ENCODE measurements at regions not wholly inside any gene's neighbourhood (a gene's known extent, or its start where the extent isn't known, plus 50 kb on each side); places are given as distances from the start of the nearest gene placed in this dataset.

DNA sequence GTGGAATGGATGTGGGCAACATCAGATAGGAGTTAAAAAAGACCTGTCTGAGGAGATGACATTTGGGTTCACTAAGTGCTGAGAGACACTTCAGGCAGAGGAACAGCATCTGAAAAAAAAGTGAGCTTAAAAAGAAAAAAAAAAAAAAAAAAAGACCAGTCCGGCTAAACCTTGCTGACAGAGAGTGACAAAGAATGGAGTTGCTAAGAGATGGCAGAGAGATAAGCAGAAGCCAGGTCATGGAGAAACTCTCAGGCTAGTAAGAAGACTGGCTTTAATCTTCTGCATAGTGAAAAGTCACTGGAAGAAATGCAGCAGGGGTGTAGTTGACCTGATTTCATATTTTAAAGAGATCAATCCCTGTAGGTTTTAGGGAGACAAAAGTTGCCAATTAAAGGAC, 711.1 kb upstream of the SEMA3D start:
- no peak overlapping the region for H3K27ac ChIP-seq (ENCODE audit: extremely low read depth, low read depth, low read length)
- H3K79me2 ChIP-seq (ENCODE audit: control insufficient read depth, insufficient read depth, low read length): no peaks in the 10 kb centered on the region
- H3K4me2 ChIP-seq (ENCODE audit: insufficient read depth, low read length): no peak overlapping the region
- H3K9me1 ChIP-seq (ENCODE audit: control insufficient read depth, insufficient read depth, low read length): no peaks in the 10 kb centered on the region
- H3K4me3 ChIP-seq: no peak overlapping the region
- H3K9me3 ChIP-seq (replicated peaks; ENCODE audit: control insufficient read depth, insufficient read depth, low read depth, low read length): no peaks in the 10 kb centered on the region
- H3K27me3 ChIP-seq (ENCODE audit: control insufficient read depth in 2 of 2, insufficient read depth in 2 of 2, low read length in 2 of 2): no peaks in the 10 kb centered on the region
- CTCF ChIA-PET (ENCODE audit: low intra/inter-chr PET ratio): no interaction called here
- POLR2A ChIA-PET: no interaction called here
- intact Hi-C loops (cut with micrococcal nuclease) (no loop called here), in situ Hi-C loops (cut with MboI) (no loop called here)
- H2AFZ ChIP-seq (ENCODE audit: low read depth, low read length): no peak overlapping the region
- DNase-seq (ENCODE audit: extremely low read depth in 1 of 4, low spot score in 3 of 4) (no peak), ATAC-seq (no peak), FAIRE-seq (no peak)
- no peaks in the 10 kb centered on the region for H3K36me3 ChIP-seq (ENCODE audit: control insufficient read depth, insufficient read depth, low read length)
- H3K4me1 ChIP-seq (replicated peaks in 1 of 2; ENCODE audit: control insufficient read depth in 2 of 2, insufficient read depth in 2 of 2, low read length in 2 of 2): no peaks in the 10 kb centered on the region
- WGBS (ENCODE audit: insufficient coverage, low coverage, missing lambda C conversion rate): 0% methylated on average over 1 of the region's 1 CpG
- BruUV-seq (replicated peaks): no TSS peak
- no peak overlapping the region for H3K9ac ChIP-seq (ENCODE audit: insufficient read depth in 1 of 2, low read depth in 2 of 2, low read length in 2 of 2)
- no peaks in the 10 kb centered on the region for H4K20me1 ChIP-seq (replicated peaks; ENCODE audit: control insufficient read depth, insufficient read depth, low read length)
- TF ChIP-seq NFATC3 (IDR thresholded peaks at IDR 0.05) (no peak), NCOA1 (IDR thresholded peaks at IDR 0.05; ENCODE audit: low read depth) (no peak)

DNA sequence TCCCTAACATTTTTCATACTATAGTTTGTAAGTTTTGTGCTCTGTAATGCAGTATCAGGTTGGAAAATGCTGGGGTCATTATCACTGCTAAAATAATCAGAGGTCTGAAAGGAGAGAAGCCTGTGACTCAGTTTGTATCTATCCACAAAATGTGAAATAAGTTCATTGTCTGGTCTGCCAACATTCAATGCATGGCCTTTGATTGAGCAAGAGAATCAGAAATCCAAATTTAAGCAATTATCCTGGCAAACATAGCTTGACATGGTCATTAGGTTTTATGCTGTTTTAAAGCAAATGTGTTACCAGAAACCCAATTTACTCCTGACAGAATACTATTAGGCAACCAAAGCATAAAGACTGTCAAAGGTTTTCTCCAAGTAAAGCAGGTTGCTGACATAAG, 709.7 kb upstream of the SEMA3D start:
- no peak for FAIRE-seq
- H3K4me3 ChIP-seq: no peak overlapping the region
- ChIA-PET CTCF (ENCODE audit: low intra/inter-chr PET ratio) (interaction anchor here (0.7 kb wide), 1 partner anchor 1965 kb away, joined by 3 read pairs; no protein-coding TSS in a partner anchor), POLR2A (no interaction called here)
- no peak for DNase-seq (ENCODE audit: extremely low read depth in 1 of 4, low spot score in 3 of 4)
- H3K27ac ChIP-seq (ENCODE audit: extremely low read depth, low read depth, low read length): no peak overlapping the region
- H3K9me3 ChIP-seq (replicated peaks; ENCODE audit: control insufficient read depth, insufficient read depth, low read depth, low read length): no peaks in the 10 kb centered on the region
- no peaks in the 10 kb centered on the region for H3K79me2 ChIP-seq (ENCODE audit: control insufficient read depth, insufficient read depth, low read length)
- no peak overlapping the region for H2AFZ ChIP-seq (ENCODE audit: low read depth, low read length)
- TF ChIP-seq KAT2B (IDR thresholded peaks at IDR 0.05; ENCODE audit: low read depth, low read length): no peak
- no peak for TF ChIP-seq RFX7 (CRISPR knock-in tag; IDR thresholded peaks at IDR 0.05)
- no peak for TF ChIP-seq ZNF347 (CRISPR knock-in tag; IDR thresholded peaks at IDR 0.05; ENCODE audit: low read depth)
- TF ChIP-seq TARDBP (IDR thresholded peaks at IDR 0.05): no peak
- no peak for TF ChIP-seq ZNF785 (CRISPR knock-in tag; IDR thresholded peaks at IDR 0.05)
- TF ChIP-seq CBFA2T2 (conservative IDR thresholded peaks at IDR 0.05): no peak
- no peak for TF ChIP-seq ZNF561 (CRISPR knock-in tag; conservative IDR thresholded peaks at IDR 0.05)
- TF ChIP-seq JUND (IDR thresholded peaks at IDR 0.05; ENCODE audit: borderline replicate concordance, low read depth, low read length): no peak
- no peak for TF ChIP-seq JUND (tag; IDR thresholded peaks at IDR 0.05; ENCODE audit: borderline replicate concordance, low read depth, low read length)
- TF ChIP-seq, protein P1, sequence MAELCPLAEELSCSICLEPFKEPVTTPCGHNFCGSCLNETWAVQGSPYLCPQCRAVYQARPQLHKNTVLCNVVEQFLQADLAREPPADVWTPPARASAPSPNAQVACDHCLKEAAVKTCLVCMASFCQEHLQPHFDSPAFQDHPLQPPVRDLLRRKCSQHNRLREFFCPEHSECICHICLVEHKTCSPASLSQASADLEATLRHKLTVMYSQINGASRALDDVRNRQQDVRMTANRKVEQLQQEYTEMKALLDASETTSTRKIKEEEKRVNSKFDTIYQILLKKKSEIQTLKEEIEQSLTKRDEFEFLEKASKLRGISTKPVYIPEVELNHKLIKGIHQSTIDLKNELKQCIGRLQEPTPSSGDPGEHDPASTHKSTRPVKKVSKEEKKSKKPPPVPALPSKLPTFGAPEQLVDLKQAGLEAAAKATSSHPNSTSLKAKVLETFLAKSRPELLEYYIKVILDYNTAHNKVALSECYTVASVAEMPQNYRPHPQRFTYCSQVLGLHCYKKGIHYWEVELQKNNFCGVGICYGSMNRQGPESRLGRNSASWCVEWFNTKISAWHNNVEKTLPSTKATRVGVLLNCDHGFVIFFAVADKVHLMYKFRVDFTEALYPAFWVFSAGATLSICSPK (IDR thresholded peaks at IDR 0.05; ENCODE audit: borderline replicate concordance): no peak
- TF ChIP-seq, protein P2, sequence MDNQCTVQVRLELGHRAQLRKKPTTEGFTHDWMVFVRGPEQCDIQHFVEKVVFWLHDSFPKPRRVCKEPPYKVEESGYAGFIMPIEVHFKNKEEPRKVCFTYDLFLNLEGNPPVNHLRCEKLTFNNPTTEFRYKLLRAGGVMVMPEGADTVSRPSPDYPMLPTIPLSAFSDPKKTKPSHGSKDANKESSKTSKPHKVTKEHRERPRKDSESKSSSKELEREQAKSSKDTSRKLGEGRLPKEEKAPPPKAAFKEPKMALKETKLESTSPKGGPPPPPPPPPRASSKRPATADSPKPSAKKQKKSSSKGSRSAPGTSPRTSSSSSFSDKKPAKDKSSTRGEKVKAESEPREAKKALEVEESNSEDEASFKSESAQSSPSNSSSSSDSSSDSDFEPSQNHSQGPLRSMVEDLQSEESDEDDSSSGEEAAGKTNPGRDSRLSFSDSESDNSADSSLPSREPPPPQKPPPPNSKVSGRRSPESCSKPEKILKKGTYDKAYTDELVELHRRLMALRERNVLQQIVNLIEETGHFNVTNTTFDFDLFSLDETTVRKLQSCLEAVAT (IDR thresholded peaks at IDR 0.05): no peak
- TF ChIP-seq SMC3 (conservative IDR thresholded peaks at IDR 0.05; ENCODE audit: insufficient read depth, low read depth, low read length): no peak
- BruUV-seq (replicated peaks): no TSS peak
- intact Hi-C loops (cut with micrococcal nuclease): no loop called here
- H3K27me3 ChIP-seq (ENCODE audit: control insufficient read depth in 2 of 2, insufficient read depth in 2 of 2, low read length in 2 of 2): no peaks in the 10 kb centered on the region
- no peaks in the 10 kb centered on the region for H3K4me1 ChIP-seq (replicated peaks in 1 of 2; ENCODE audit: control insufficient read depth in 2 of 2, insufficient read depth in 2 of 2, low read length in 2 of 2)
- in situ Hi-C loops (cut with MboI): no loop called here
- H3K9me1 ChIP-seq (ENCODE audit: control insufficient read depth, insufficient read depth, low read length): no peaks in the 10 kb centered on the region
- no peak for ATAC-seq
- H3K4me2 ChIP-seq (ENCODE audit: insufficient read depth, low read length): no peak overlapping the region
- no peaks in the 10 kb centered on the region for H3K36me3 ChIP-seq (ENCODE audit: control insufficient read depth, insufficient read depth, low read length)
- no peaks in the 10 kb centered on the region for H4K20me1 ChIP-seq (replicated peaks; ENCODE audit: control insufficient read depth, insufficient read depth, low read length)
- H3K9ac ChIP-seq (ENCODE audit: insufficient read depth in 1 of 2, low read depth in 2 of 2, low read length in 2 of 2): no peak overlapping the region

Data from K562 (cell line).